C1 segment of cervical spinal cord (tissue), 14 donors: ENCODE measurements at regions not wholly inside any gene's neighbourhood (a gene's known extent, or its start where the extent isn't known, plus 50 kb on each side); places are given as distances from the start of the nearest gene placed in this dataset.
"Not testable (repeated sequence)": the region's sequence is repeated elsewhere in the genome, so short reads cannot be mapped to it uniquely, and the experiment has no call there.

Experiments used
- DNase-seq, 14 donors: peaks; one replicate each; lab custom pipeline; 2025; lab: John Stamatoyannopoulos, UW

GRCh38 chr6:26799903-26800633, 140.5 kb upstream of the ZNF322 start:
- DNase-seq = not testable (repeated sequence)

GRCh38 chr6:26803762-26804161, 144.2 kb upstream of the ZNF322 start:
- DNase-seq = not testable (repeated sequence)

GRCh38 chr6:26811486-26812116, 152.1 kb upstream of the ZNF322 start:
- not testable (repeated sequence) for DNase-seq

DNA sequence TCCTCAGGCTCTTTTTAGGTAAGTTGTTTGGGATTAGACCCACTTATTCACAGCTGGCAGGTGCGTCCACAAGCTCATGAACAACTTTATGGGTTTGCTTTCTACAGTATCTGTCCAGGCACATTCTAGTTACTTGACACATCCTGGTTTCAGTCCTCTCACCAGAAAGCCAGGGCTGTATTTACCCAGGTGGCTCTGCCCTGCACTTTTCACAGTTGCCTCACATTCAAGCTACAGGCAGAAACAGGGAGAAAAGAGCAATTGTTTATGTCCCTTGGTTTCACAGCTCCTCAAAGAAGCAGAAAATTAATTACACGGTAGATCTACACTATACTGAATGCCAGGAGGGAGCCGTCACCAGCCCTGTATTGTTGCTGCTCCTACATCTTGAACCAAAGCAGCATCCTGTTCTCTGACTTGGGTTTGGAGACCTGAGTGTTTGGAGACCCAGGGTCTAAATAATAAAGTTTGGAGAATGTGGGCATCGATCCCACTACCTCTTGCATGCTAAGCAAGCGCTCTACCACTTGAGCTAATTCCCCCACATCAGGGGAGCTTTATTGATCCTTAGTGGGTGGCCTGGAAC, 159.2 kb upstream of the ZNF322 start:
- DNase-seq = not testable (repeated sequence)

- DNase-seq = not testable (repeated sequence)
Measured at GRCh38 chr6:26827965-26828364, 168.4 kb upstream of the ZNF322 start.

GRCh38 chr6:26829480-26829879, 169.9 kb upstream of the ZNF322 start:
- not testable (repeated sequence) for DNase-seq

DNA sequence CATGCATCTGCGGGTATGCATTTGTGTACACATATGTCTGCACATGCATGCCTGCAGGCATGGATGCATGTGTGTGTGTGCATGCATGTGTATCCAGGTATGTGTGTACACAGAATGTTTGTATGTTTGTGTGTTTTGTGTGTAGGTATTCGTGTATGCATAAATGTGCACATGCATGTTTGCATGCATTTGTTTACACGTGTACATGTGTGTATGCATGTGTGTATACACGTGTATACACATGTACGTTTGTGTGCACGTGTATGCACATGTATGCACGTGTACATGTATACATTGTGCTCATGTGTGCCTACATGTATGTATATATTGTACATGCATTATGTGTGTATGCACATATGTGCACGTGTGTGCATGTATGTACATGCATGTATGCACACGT, 171.4 kb upstream of the ZNF322 start:
- not testable (repeated sequence) for DNase-seq

DNA sequence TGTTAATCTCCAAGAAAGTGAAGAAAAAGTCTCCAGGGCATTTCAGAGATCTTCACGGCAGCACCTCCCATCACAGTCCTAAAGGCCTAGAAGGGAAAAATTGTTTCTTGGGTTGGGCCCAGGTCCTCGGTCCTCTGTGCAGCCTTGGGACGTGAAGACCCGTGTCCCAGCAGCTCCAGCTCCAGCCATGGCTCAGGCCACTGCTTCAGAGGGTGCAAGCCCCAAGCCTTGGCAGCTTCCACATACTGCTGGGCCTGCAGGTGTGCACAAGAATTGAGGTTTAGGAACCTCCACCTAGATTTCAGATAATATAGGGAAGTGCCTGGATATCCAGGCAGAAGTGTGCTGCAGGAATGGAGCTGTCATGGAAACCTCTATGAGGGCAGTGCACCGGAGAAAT, 176.2 kb upstream of the ZNF322 start:
- not testable (repeated sequence) for DNase-seq

GRCh38 chr6:26836657-26837056, 177.1 kb upstream of the ZNF322 start:
- DNase-seq = not testable (repeated sequence)

GRCh38 chr6:26844823-26845222, 185.3 kb upstream of the ZNF322 start:
- DNase-seq = not testable (repeated sequence)

- DNase-seq = not testable (repeated sequence)
Measured at GRCh38 chr6:26857289-26857688, 197.7 kb upstream of the ZNF322 start.

GRCh38 chr6:26859067-26859770, 199.7 kb upstream of the ZNF322 start:
- DNase-seq = not testable (repeated sequence)

GRCh38 chr6:26859771-26860163, 200.2 kb upstream of the ZNF322 start:
- not testable (repeated sequence) for DNase-seq

DNA sequence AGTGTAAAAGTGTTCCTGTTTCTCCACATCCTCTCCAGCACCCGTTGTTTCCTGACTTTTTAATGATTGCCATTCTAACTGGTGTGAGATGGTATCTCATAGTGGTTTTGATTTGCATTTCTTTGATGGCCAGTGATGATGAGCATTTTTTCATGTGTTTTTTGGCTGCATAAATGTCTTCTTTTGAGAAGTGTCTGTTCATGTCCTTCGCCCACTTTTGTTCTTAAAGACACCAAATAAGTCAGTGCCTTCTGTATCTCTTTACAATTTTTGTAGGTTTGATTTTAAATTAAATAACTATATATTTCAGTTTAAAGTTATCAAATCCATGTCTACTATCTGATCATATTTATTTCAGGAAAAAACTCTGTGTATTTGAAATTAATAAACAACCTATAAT, 202.4 kb upstream of the ZNF322 start:
- DNase-seq = not testable (repeated sequence)

GRCh38 chr6:26863641-26864040, 204.1 kb upstream of the ZNF322 start:
- DNase-seq = not testable (repeated sequence)

DNA sequence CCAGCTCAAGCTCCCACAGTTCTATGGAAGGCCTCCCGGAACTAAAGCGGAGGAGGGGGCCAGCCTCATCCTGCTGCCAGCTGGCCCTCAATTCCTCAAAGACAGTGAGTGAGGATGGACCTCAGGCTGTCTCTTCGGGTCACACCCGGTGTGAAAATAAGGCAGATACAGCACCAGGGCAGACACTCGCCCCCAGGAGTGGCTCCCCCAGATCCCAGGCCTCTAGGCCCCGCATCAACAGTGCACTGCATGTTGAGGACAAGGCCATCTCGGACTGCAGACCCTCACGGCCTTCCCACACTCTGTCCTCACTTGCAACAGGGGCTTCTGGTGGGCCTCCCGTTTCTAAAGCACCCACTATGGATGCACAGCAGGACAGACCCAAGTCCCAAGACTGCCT, 239.2 kb upstream of the ZNF322 start:
- not testable (repeated sequence) for DNase-seq

DNA sequence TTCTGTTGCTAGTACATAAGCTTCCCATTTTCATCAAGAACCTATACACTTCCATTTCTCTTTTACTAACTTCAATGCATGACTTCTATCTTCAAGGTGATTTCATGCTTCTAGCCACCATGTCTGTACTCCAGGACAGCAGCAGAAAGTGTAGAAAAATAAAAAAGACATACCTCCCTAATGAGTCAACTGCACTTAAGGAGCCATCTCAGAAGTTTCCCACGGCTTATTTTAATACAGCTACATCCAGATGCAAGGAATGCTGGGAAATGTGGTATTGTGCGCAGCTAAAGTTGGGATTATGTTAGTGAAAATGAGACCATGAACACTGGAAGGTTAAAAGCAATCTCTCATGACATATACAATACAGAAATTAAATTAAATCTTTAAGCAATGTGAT, 264.7 kb upstream of the ZNF322 start:
- DNase-seq = not testable (repeated sequence)

GRCh38 chr6:26928190-26928589, 268.6 kb upstream of the ZNF322 start:
- DNase-seq = not testable (repeated sequence)

DNA sequence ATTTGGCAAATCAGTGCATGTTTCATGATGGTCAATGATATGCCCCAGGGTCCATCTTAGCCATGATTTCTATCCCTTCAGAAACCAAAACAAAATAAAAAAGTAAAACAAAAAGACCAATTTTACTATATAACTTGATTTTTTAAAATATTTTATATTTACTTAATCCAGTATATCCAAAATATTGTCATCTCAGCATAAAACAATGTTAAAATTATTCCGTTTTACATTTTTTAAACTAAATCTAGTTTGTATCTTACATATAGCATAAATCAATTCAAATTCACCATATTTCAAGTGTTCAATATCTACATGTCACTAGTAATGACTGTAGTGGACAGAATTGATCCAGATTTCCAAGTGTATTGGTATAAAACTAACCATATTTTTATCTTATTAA, 277.7 kb upstream of the ZNF322 start:
- DNase-seq = not testable (repeated sequence)

GRCh38 chr6:26951211-26951610, 291.7 kb upstream of the ZNF322 start:
- not testable (repeated sequence) for DNase-seq

GRCh38 chr6:26956078-26956600, 291.4 kb upstream of the PRSS16 start:
- DNase-seq = peak in 6 of 14 donors; percentile 0 to 29 (median 17)
